ENCODE measurements at regions not wholly inside any gene's neighbourhood (a gene's known extent, or its start where the extent isn't known, plus 50 kb on each side); places are given as distances from the start of the nearest gene placed in this dataset.
"Not testable (repeated sequence)": the region's sequence is repeated elsewhere in the genome, so short reads cannot be mapped to it uniquely, and the experiment has no call there.

DNA sequence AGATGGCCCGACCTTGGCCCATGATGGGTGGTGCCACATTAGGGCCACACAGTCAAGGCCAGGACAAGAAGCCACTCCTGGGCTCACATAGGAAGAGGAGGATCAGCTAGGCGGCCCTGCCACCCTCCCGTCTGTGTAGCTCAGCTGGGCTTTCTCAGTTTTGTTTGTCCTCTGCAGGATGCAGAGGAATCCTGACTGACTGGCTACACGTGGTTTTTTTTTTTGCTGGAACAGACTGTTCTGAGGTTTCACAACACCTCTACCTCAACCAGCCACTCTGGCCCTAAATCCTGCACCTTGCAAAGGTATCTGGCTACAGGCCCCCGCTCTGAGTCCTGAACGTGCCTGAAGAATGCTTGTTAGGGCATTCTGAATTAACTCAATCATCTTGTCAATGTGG, 88.3 kb upstream of the MSX2 start:
- DNase-seq (ENCODE audit: low read depth) = no peak

GRCh38 chr5:174642816-174643405, 81.5 kb upstream of the MSX2 start:
- DNase-seq (ENCODE audit: low read depth) = no peak

DNA sequence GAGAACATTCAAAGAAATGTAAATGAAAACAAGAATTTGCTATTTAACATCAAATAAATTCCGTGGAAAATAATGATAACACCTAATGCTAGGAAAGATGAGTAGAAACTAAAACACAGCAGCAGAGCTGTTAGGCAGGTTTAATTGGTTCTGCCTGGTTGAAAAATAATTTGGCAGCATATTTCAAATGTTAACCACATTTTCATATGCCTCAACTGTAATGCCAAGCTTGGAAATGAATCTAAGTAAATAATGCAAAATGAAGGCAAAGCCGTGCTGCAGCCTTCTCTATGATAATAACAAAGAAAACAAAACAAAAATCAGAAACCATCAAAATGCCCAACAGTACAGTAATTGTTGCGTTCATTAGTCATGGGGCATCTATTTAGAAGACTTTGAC, 79.9 kb upstream of the MSX2 start:
- DNase-seq (ENCODE audit: low read depth) = no peak

GRCh38 chr5:174644923-174645322, 79.5 kb upstream of the MSX2 start:
- DNase-seq (ENCODE audit: low read depth) = no peak

DNA sequence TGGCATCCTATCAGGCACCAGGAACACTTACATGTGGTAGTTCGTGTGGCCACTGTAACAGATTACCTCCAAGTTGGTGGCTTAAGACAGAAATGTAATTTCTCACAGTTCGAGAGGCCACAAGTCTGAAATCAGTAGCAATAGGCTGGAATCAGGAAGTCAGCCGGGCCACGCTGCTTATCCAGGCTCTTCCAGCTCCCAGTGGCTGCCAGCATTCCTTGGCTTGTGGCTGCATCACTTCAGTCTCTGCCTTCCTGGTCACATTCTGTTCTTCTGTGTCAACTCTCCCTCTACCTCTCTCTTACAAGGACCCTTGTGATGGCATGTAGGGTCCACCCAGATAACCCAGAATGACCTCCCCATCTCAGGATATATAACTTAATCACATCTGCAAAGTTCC, 78.7 kb upstream of the MSX2 start:
- DNase-seq (ENCODE audit: low read depth) = no peak

DNA sequence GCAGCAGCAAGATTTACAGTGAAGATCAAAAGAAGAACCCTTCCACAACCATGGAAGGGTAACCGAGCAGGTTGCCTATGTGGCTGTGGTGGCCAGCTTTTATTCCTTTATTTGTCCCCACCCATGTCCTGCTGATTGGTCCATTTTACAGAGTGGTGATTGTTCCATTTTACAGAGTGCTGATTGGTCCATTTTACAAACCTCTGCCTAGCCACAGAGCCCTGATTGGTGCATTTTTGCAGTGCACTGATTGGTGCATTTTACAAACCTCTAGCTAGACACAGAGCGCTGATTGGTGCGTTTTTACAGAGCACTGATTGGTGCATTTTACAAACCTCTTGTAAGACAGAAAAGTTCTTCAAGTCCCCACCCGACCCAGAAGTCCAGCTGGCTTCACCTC, 75.8 kb upstream of the MSX2 start:
- not testable (repeated sequence) for DNase-seq (ENCODE audit: low read depth)

GRCh38 chr5:174649391-174649790, 75.0 kb upstream of the MSX2 start:
- no peak for DNase-seq (ENCODE audit: low read depth)

DNA sequence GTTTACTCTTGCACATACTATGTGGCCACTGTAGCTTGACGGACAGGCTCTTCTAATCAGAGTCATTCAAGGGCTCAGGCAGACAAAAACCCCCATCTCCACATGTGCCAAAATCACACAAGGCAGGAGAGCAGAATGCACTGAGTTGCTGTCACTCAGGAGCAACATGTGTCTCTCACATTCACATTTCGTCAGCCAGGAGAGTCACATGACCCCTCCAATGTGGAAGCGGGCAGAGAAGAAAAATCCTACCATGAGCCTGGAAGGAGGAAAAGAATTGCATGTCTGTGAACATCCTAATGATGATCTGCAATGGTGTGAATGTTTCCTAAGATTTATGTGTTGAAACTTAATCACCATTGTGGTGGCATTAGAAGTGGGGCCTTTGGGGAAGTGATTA, 69.9 kb upstream of the MSX2 start:
- no peak for DNase-seq (ENCODE audit: low read depth)

GRCh38 chr5:174655351-174655750, 69.0 kb upstream of the MSX2 start:
- no peak for DNase-seq (ENCODE audit: low read depth)

DNA sequence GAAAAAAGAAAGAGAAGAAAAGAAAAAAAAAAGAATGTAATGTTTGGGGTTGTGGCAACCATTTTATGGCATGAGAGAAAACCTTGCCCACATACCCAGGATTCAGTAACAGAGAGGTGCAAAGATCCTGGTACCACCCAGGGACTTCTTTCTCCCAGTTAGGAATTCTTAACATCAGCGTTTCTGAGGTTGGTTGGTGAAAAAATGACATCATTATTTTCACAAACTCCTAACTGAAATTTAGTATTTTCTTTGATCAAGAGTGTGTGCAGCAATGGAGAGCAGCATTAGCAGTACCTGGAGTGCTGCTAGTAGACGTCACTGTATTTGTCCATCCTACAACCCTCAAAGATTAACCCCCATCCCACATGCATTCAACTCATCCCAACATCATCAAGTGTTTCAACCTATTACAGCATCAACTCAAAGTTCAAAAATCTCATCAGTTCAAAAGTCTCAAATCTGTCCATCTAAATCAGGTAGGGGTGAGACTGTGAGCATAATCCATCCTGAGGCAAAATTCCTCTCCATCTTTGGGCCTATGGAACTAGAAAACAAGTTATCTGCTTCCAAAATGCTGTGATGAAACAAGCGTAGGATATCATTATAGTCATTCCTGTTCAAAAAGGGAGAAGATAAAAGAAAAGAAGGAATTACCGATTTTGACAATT, 60.1 kb upstream of the MSX2 start:
- DNase-seq (ENCODE audit: low read depth) = no peak

- DNase-seq (ENCODE audit: low read depth) = no peak
These were observed 59.0 kb upstream of the MSX2 start for GRCh38 chr5:174665347-174665746.

GRCh38 chr5:174667526-174667925, 56.9 kb upstream of the MSX2 start:
- no peak for DNase-seq (ENCODE audit: low read depth)

DNA sequence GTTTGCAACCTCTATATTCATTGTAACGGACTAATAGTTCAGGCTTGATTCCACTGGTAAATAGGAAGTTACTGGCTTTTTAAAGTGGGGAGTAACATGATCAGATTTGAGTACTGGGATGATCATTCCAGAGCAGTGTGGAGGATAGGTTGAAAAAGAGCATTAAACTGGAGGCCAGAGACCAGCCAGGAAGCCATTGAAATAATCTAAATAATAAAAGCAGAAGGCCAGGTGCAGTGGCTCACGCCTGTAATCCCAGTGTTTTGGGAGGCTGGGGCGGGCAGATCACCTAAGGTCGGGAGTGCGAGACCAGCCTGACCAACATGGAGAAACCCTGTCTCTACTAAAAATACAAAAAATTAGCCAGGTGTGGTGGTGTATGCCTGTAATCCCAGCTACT, 56.0 kb upstream of the MSX2 start:
- no peak for DNase-seq (ENCODE audit: low read depth)

Measured in stimulated activated CD8-positive, alpha-beta memory T cell treated with anti-CD3 and anti-CD28 coated beads, Interleukin-4, amount 100 ng/mL, for 24 hours (primary cell).